SK-N-SH (cell line): ENCODE measurements at regions not wholly inside any gene's neighbourhood (a gene's known extent, or its start where the extent isn't known, plus 50 kb on each side); places are given as distances from the start of the nearest gene placed in this dataset.

Source experiments
- CTCF ChIA-PET: fragments of 300-600, 350-600 bp; formaldehyde crosslinking; extraction: SDS; loops from one replicate; lab custom pipeline; 2021; lab: Yijun Ruan, JAX
- POLR2A ChIA-PET: fragments of 350-600 bp; sonication (Branson Sonifier 250); formaldehyde crosslinking; extraction: SDS; loops from one replicate; lab custom pipeline; 2020; ENCODE audit warnings: antibody characterized with exemption, inconsistent platforms; lab: Yijun Ruan, JAX
- DNase-seq: peaks from one replicate; pipeline ENCODE4 v3.0.0; 2012
- H2AFZ ChIP-seq: fragments of 200-600 bp; sonication (generic); 2 replicates; pipeline ENCODE4 v1.8.1; 2016; ENCODE audit warnings: antibody characterized with exemption, mild to moderate bottlenecking, low read depth
- H3F3A ChIP-seq: fragments of 200-600 bp; sonication (generic); replicated peaks from 2 replicates; pipeline ENCODE3; 2016; ENCODE audit warnings: antibody characterized with exemption, mild to moderate bottlenecking; ENCODE audit not compliant: insufficient read depth
- H3K27ac ChIP-seq, 2 experiments: fragments of 200-500 bp in 1 of 2; fragments of 200-600 bp in 1 of 2; sonication (Bioruptor generic) in 1 of 2; sonication (generic), shearing (Covaris generic) in 1 of 2; 2 replicates each; pipeline versions ENCODE4 v1.5.1 to v1.6.1; 2014 to 2016; ENCODE audit warnings: low read depth in 2 of 2, inconsistent platforms in 1 of 2, low read length in 1 of 2, mild to moderate bottlenecking in 1 of 2, mixed read lengths in 1 of 2
- H3K27me3 ChIP-seq: fragments of 200-600 bp; sonication (generic), shearing (Covaris generic); 2 replicates; pipeline ENCODE4 v1.6.1; 2016; ENCODE audit warnings: mixed run types; ENCODE audit not compliant: insufficient read depth
- H3K36me3 ChIP-seq, 2 experiments: fragments of 200-500 bp in 1 of 2; fragments of 200-600 bp in 1 of 2; sonication (Bioruptor generic) in 1 of 2; sonication (generic) in 1 of 2; replicated peaks in 1 of 2; 2 replicates each; pipeline versions ENCODE3 to v1.5.1; 2014 to 2016; ENCODE audit warnings: low read length in 1 of 2, mild to moderate bottlenecking in 1 of 2; ENCODE audit not compliant: insufficient read depth in 2 of 2, control insufficient read depth in 1 of 2
- H3K4me1 ChIP-seq, 2 experiments: fragments of 200-500 bp in 1 of 2; fragments of 200-600 bp in 1 of 2; sonication (Bioruptor generic) in 1 of 2; sonication (generic), shearing (Covaris generic) in 1 of 2; 2 replicates each; pipeline versions ENCODE4 v1.5.1 to v1.6.1; 2014 to 2016; ENCODE audit warnings: low read depth in 1 of 2, low read length in 1 of 2, mixed run types in 1 of 2; ENCODE audit not compliant: insufficient read depth in 2 of 2, control insufficient read depth in 1 of 2
- H3K4me2 ChIP-seq: fragments of 200-600 bp; sonication (generic), shearing (Covaris generic); 2 replicates; pipeline ENCODE4 v1.6.1; 2017; ENCODE audit warnings: mixed run types
- H3K4me3 ChIP-seq, 2 experiments: fragments of 200-500 bp in 1 of 2; fragments of 200-600 bp in 1 of 2; sonication (Bioruptor generic) in 1 of 2; sonication (generic), shearing (Covaris generic) in 1 of 2; 2 replicates each; pipeline versions ENCODE4 v1.5.1 to v1.8.1; 2014 to 2016; ENCODE audit warnings: low read depth in 2 of 2, inconsistent platforms in 1 of 2, low read length in 1 of 2, mild to moderate bottlenecking in 1 of 2, mixed read lengths in 1 of 2, moderate library complexity in 1 of 2
- H3K79me2 ChIP-seq: fragments of 200-600 bp; sonication (generic); 2 replicates; pipeline ENCODE4 v1.8.1; 2017; ENCODE audit warnings: mild to moderate bottlenecking; ENCODE audit not compliant: insufficient read depth
- H3K9ac ChIP-seq: fragments of 200-600 bp; sonication (generic); 2 replicates; pipeline ENCODE4 v1.6.1; 2017; ENCODE audit warnings: mixed run types
- H3K9me2 ChIP-seq: fragments of 200-600 bp; sonication (generic); 2 replicates; pipeline ENCODE4 v1.6.1; 2017; ENCODE audit warnings: mixed run types
- H3K9me3 ChIP-seq: fragments of 200-600 bp; sonication (generic); 2 replicates; pipeline ENCODE4 v1.6.1; 2017; ENCODE audit warnings: mixed run types, mild to moderate bottlenecking, moderate library complexity
- H4K20me1 ChIP-seq: fragments of 200-600 bp; sonication (generic); 2 replicates; pipeline ENCODE4 v1.6.1; 2017; ENCODE audit warnings: mild to moderate bottlenecking, mixed run types; ENCODE audit not compliant: insufficient read depth
- CHD2 ChIP-seq: fragments of 150-350 bp; IDR thresholded peaks from 2 replicates; pipeline ENCODE4 v1.6.1; 2018; ENCODE audit warnings: low read length; ENCODE audit not compliant: partially characterized antibody
- CTCF ChIP-seq: fragments of 200-600 bp; sonication (generic); IDR thresholded peaks from 2 replicates; pipeline ENCODE4 v1.6.1; 2017; ENCODE audit warnings: antibody characterized with exemption, mild to moderate bottlenecking, moderate library complexity
- ELF1 ChIP-seq: IDR thresholded peaks from 2 replicates; pipeline ENCODE4 v1.4.0; 2012
- EP300 ChIP-seq, 2 experiments: IDR thresholded peaks; 2 replicates each; pipeline versions ENCODE4 v1.4.0 to v1.6.1; 2012; ENCODE audit warnings: borderline replicate concordance in 1 of 2, low read depth in 1 of 2, low read length in 1 of 2
- FOXJ3 ChIP-seq: sonication (generic); formaldehyde crosslinking; IDR thresholded peaks from 2 replicates; pipeline ENCODE4 v1.5.1; 2020; ENCODE audit warnings: mild to moderate bottlenecking, missing genetic modification reagents
- GABPA ChIP-seq: IDR thresholded peaks from 2 replicates; pipeline ENCODE4 v1.4.0; 2012; ENCODE audit warnings: low read depth, mild to moderate bottlenecking
- MEF2A ChIP-seq: IDR thresholded peaks from 2 replicates; pipeline ENCODE4 v1.4.0; 2012; ENCODE audit warnings: low read depth, borderline replicate concordance
- MXI1 ChIP-seq: IDR thresholded peaks from 2 replicates; pipeline ENCODE4 v1.6.1; 2012; ENCODE audit warnings: mild to moderate bottlenecking, low read depth, low read length, improper control_type of control experiment
- NFIC ChIP-seq: IDR thresholded peaks from 2 replicates; pipeline ENCODE4 v1.4.0; 2012; ENCODE audit warnings: borderline replicate concordance
- NRF1 ChIP-seq: IDR thresholded peaks from 2 replicates; pipeline ENCODE4 v1.6.1; 2012; ENCODE audit warnings: low read depth, mild to moderate bottlenecking, low read length
- POLR2AphosphoS5 ChIP-seq: IDR thresholded peaks from 2 replicates; pipeline ENCODE4 v1.6.1; 2012; ENCODE audit warnings: low read depth, low read length
- RFX5 ChIP-seq: IDR thresholded peaks from 2 replicates; pipeline ENCODE4 v1.6.1; 2012; ENCODE audit warnings: mild to moderate bottlenecking, improper control_type of control experiment, low read length
- SIN3A ChIP-seq: IDR thresholded peaks from 2 replicates; pipeline ENCODE4 v1.6.1; 2012; ENCODE audit warnings: low read depth, mild to moderate bottlenecking, low read length, moderate library complexity, borderline replicate concordance
- TCF12 ChIP-seq: IDR thresholded peaks from 2 replicates; pipeline ENCODE4 v1.4.0; 2012
- TEAD4 ChIP-seq: IDR thresholded peaks from 2 replicates; pipeline ENCODE4 v1.4.0; 2012; ENCODE audit warnings: mild to moderate bottlenecking, borderline replicate concordance; ENCODE audit not compliant: insufficient read depth
- YY1 ChIP-seq: IDR thresholded peaks from 2 replicates; pipeline ENCODE4 v1.4.0; 2012; ENCODE audit warnings: low read depth, mild to moderate bottlenecking
- TF ChIP-seq, protein P1 (sequence below): IDR thresholded peaks from 2 replicates; pipeline ENCODE4 v1.4.0; 2012; ENCODE audit warnings: low read depth, borderline replicate concordance
- TF ChIP-seq, protein P2 (sequence below): fragments of 150-350 bp; IDR thresholded peaks from 2 replicates; pipeline ENCODE4 v1.6.1; 2016; ENCODE audit warnings: mild to moderate bottlenecking, low read depth, low read length
- TF ChIP-seq, protein P3 (sequence below): IDR thresholded peaks from 2 replicates; pipeline ENCODE4; 2012
- TF ChIP-seq, protein P4 (sequence below): fragments of 150-350 bp; IDR thresholded peaks from 2 replicates; pipeline ENCODE4 v1.6.1; 2017; ENCODE audit warnings: antibody characterized with exemption, low read length, low read depth, borderline replicate concordance
- TF ChIP-seq, protein P5 (sequence below): IDR thresholded peaks from 2 replicates; pipeline ENCODE4 v1.4.0; 2012; ENCODE audit warnings: low read depth

DNA sequence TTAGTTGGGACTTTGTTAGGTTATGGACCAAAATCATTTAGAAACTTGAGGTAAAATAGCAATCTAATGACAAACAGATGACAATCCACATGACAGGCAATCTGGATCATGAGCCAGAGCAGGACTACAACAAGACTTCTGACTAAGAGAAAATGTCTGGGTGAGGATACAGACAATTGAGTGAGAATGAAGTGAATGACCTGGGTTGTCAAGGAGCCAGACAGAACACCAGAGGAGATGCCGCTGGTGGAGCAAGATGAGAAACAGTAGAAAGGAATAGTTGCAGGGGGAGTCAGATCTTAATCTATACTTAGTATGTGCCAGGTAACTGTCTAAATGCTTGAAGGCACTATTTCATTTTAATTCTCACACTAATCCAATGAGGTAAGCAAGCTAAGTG lies 277.8 kb downstream of the PRELID2 start (continued):
- TF ChIP-seq, protein P1, sequence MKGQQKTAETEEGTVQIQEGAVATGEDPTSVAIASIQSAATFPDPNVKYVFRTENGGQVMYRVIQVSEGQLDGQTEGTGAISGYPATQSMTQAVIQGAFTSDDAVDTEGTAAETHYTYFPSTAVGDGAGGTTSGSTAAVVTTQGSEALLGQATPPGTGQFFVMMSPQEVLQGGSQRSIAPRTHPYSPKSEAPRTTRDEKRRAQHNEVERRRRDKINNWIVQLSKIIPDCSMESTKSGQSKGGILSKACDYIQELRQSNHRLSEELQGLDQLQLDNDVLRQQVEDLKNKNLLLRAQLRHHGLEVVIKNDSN = no peak
- TF ChIP-seq ELF1 (no peak), GABPA (no peak), SIN3A (no peak), RFX5 (no peak)
- TF ChIP-seq, protein P2, sequence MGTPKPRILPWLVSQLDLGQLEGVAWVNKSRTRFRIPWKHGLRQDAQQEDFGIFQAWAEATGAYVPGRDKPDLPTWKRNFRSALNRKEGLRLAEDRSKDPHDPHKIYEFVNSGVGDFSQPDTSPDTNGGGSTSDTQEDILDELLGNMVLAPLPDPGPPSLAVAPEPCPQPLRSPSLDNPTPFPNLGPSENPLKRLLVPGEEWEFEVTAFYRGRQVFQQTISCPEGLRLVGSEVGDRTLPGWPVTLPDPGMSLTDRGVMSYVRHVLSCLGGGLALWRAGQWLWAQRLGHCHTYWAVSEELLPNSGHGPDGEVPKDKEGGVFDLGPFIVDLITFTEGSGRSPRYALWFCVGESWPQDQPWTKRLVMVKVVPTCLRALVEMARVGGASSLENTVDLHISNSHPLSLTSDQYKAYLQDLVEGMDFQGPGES = no peak
- TF ChIP-seq, protein P3, sequence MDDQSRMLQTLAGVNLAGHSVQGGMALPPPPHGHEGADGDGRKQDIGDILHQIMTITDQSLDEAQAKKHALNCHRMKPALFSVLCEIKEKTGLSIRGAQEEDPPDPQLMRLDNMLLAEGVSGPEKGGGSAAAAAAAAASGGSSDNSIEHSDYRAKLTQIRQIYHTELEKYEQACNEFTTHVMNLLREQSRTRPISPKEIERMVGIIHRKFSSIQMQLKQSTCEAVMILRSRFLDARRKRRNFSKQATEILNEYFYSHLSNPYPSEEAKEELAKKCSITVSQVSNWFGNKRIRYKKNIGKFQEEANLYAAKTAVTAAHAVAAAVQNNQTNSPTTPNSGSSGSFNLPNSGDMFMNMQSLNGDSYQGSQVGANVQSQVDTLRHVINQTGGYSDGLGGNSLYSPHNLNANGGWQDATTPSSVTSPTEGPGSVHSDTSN = peak; percentile 80

DNA sequence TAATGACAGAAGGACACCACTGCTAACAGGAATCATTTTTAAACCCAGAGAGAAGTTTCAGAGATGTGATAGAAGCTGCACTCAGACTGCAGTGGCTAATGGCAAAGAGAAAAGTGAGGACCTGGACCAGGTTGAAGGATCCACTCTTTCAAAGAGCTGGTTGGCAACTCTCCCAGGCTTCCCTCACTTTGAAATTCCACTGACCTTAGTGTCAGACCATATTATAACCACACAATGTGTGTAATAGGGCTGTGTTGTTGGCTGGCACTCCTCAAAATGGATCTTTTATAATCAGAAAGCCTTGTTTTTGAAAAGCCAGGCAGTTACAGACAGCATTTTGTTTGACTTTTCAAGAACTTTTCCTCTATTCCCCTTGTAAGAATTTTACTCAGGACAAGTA lies 280.7 kb downstream of the PRELID2 start:
- H3K9ac ChIP-seq = peak overlapping the region; percentile 33; the same call in 1 of the 2 replicates
- peak overlapping the region; percentile 6 to 73; a peak in 3 of 4 replicates for H3K27ac ChIP-seq
- H3K4me3 ChIP-seq = no peak overlapping the region
- POLR2A ChIA-PET = no interaction called here
- no peaks in the 10 kb centered on the region for H3K27me3 ChIP-seq
- H2AFZ ChIP-seq = peak overlapping the region; percentile 76; the same call in 1 of the 2 replicates
- no peaks in the 10 kb centered on the region for H3K79me2 ChIP-seq
- CTCF ChIA-PET = interaction anchor here (0.8 kb wide), 1 partner anchor 11 kb away, joined by 3 read pairs; no protein-coding TSS in a partner anchor
- no peaks in the 10 kb centered on the region for H3K36me3 ChIP-seq
- H4K20me1 ChIP-seq = no peaks in the 10 kb centered on the region
- peaks cover 0 to 2% of the 10 kb centered on the region in 2 experiments; a peak in 1 of 4 replicates for H3K4me1 ChIP-seq
- peaks cover 11% of the 10 kb centered on the region for H3F3A ChIP-seq
- peak; percentile 3 for DNase-seq
- H3K4me2 ChIP-seq = peak overlapping the region; percentile 31; the same call in 1 of the 2 replicates
- H3K9me2 ChIP-seq = no peaks in the 10 kb centered on the region
- no peaks in the 10 kb centered on the region for H3K9me3 ChIP-seq
- TF ChIP-seq POLR2AphosphoS5 = 0 out of 2 replicates have a peak, but pooled peaks have one; percentile 25
- peak in 1 of 2 experiments; percentile 74; a peak in 1 of 4 replicates for TF ChIP-seq EP300 (IDR thresholded peaks at IDR 0.05; ENCODE audit: borderline replicate concordance in 1 of 2, low read depth in 1 of 2, low read length in 1 of 2)
- TF ChIP-seq CHD2 = no peak
- TF ChIP-seq, protein P3 = peak; percentile 68
- no peak for TF ChIP-seq GABPA
- no peak for TF ChIP-seq MXI1
- TF ChIP-seq, protein P4, sequence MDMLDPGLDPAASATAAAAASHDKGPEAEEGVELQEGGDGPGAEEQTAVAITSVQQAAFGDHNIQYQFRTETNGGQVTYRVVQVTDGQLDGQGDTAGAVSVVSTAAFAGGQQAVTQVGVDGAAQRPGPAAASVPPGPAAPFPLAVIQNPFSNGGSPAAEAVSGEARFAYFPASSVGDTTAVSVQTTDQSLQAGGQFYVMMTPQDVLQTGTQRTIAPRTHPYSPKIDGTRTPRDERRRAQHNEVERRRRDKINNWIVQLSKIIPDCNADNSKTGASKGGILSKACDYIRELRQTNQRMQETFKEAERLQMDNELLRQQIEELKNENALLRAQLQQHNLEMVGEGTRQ = no peak
- peak; percentile 92 for TF ChIP-seq NFIC
- no peak for TF ChIP-seq MEF2A
- no peak for TF ChIP-seq FOXJ3
- no peak for TF ChIP-seq NRF1
- TF ChIP-seq, protein P5, sequence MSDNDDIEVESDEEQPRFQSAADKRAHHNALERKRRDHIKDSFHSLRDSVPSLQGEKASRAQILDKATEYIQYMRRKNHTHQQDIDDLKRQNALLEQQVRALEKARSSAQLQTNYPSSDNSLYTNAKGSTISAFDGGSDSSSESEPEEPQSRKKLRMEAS = 0 out of 2 replicates have a peak, but pooled peaks have one; percentile 23
- peak; percentile 81 for TF ChIP-seq TCF12
- no peak for TF ChIP-seq CTCF
- peak; percentile 75 for TF ChIP-seq TEAD4
- TF ChIP-seq, protein P2 = no peak
- TF ChIP-seq RFX5 = no peak
- peak; percentile 23; the same call in 1 of the 2 replicates for TF ChIP-seq YY1
